COLO668 (cell line): ENCODE measurements at regions not wholly inside any gene's neighbourhood (a gene's known extent, or its start where the extent isn't known, plus 50 kb on each side); places are given as distances from the start of the nearest gene placed in this dataset.

Experiments
- DNase-seq: peaks from one replicate; lab custom pipeline; 2025; ENCODE audit not compliant: unreplicated experiment; lab: John Stamatoyannopoulos, UW

GRCh38 chr18:67381608-67382150 lies 134.8 kb downstream of the DSEL start:
- no peak for DNase-seq

- no peak for DNase-seq
Measured at GRCh38 chr18:67380867-67381266, 135.7 kb downstream of the DSEL start.

- no peak for DNase-seq
Measured at GRCh38 chr18:67379981-67380380, 136.5 kb downstream of the DSEL start.

- no peak for DNase-seq
Measured at GRCh38 chr18:67376372-67376771, 140.1 kb downstream of the DSEL start.

GRCh38 chr18:67373636-67374035 lies 142.9 kb downstream of the DSEL start:
- no peak for DNase-seq

- no peak for DNase-seq
Measured at GRCh38 chr18:67367540-67367939, 149.0 kb downstream of the DSEL start.

- DNase-seq, result no peak
Measured at GRCh38 chr18:67363694-67364093, 152.8 kb downstream of the DSEL start.

GRCh38 chr18:67362906-67363305 lies 153.6 kb downstream of the DSEL start:
- no peak for DNase-seq

- DNase-seq, result no peak
Measured at GRCh38 chr18:67359873-67360838, 156.4 kb downstream of the DSEL start.

GRCh38 chr18:67358947-67359346 lies 157.6 kb downstream of the DSEL start:
- DNase-seq, result no peak

- DNase-seq, result no peak
Measured at GRCh38 chr18:67354692-67355091, 161.8 kb downstream of the DSEL start.

GRCh38 chr18:67354091-67354490 lies 162.4 kb downstream of the DSEL start:
- DNase-seq, result no peak

- no peak for DNase-seq
Measured at GRCh38 chr18:67347438-67347837, 169.1 kb downstream of the DSEL start.

GRCh38 chr18:67342159-67342558 lies 174.4 kb downstream of the DSEL start:
- DNase-seq, result no peak

- no peak for DNase-seq
Measured at GRCh38 chr18:67337696-67338095, 178.8 kb downstream of the DSEL start.

GRCh38 chr18:67331857-67332256 lies 184.7 kb downstream of the DSEL start:
- no peak for DNase-seq

GRCh38 chr18:67319109-67319508 lies 197.4 kb downstream of the DSEL start:
- no peak for DNase-seq

GRCh38 chr18:67318651-67319050 lies 197.9 kb downstream of the DSEL start:
- DNase-seq, result no peak

- no peak for DNase-seq
Measured at GRCh38 chr18:67310826-67311225, 205.7 kb downstream of the DSEL start.

GRCh38 chr18:67308819-67309218 lies 207.7 kb downstream of the DSEL start:
- DNase-seq, result no peak

GRCh38 chr18:67305466-67305865 lies 211.1 kb downstream of the DSEL start:
- no peak for DNase-seq

GRCh38 chr18:67302043-67302442 lies 214.5 kb downstream of the DSEL start:
- DNase-seq, result no peak

- DNase-seq, result no peak
Measured at GRCh38 chr18:67301592-67301991, 214.9 kb downstream of the DSEL start.
